Heart left ventricle (tissue), 16 donors: ENCODE measurements at regions not wholly inside any gene's neighbourhood (a gene's known extent, or its start where the extent isn't known, plus 50 kb on each side); places are given as distances from the start of the nearest gene placed in this dataset.
"Not testable (repeated sequence)": the region's sequence is repeated elsewhere in the genome, so short reads cannot be mapped to it uniquely, and the experiment has no call there.

Source experiments
- ATAC-seq, 4 donors: fragments of 200-7000 bp; cut with Tn5 transposase; one replicate each; pipeline ENCODE4 v1.9.1; 2020 to 2022; ENCODE audit warnings: moderate library complexity in 4 of 4, mild to moderate bottlenecking in 3 of 4, moderate number of reproducible peaks in 1 of 4
- DNase-seq, 5 donors: peaks; one replicate each; pipeline ENCODE4 v3.0.0-alpha.2; 2020
- H3K27ac ChIP-seq, 12 donors: fragments of 200-600 bp; sonication (generic) in 4 of 12; one replicate each; pipeline versions ENCODE4 v1.5.0 to v1.8.0; 2016 to 2022; ENCODE audit warnings: mild to moderate bottlenecking in 2 of 12
- H3K27me3 ChIP-seq, 9 donors: fragments of 200-600 bp; sonication (generic) in 2 of 9; one replicate each; pipeline versions ENCODE4 v1.5.1 to v1.8.0; 2016 to 2022; ENCODE audit warnings: mild to moderate bottlenecking in 3 of 9
- H3K36me3 ChIP-seq, 9 donors: fragments of 200-600 bp; sonication (generic) in 2 of 9; one replicate each; pipeline versions ENCODE4 v1.5.0 to v1.8.0; 2018 to 2022; ENCODE audit warnings: mild to moderate bottlenecking in 2 of 9
- H3K4me1 ChIP-seq, 12 donors: fragments of 200-600 bp; sonication (generic) in 4 of 12; one replicate each; pipeline versions ENCODE4 v1.5.0 to v1.8.0; 2016 to 2022; ENCODE audit warnings: mild to moderate bottlenecking in 3 of 12
- H3K4me3 ChIP-seq, 12 donors: fragments of 200-600 bp; sonication (generic) in 4 of 12; one replicate each; pipeline versions ENCODE4 v1.5.0 to v1.8.0; 2017 to 2022; ENCODE audit warnings: mild to moderate bottlenecking in 9 of 12, moderate library complexity in 4 of 12
- H3K9me3 ChIP-seq, 12 donors: fragments of 200-600 bp; sonication (generic) in 4 of 12; one replicate each; pipeline versions ENCODE4 v1.5.0 to v1.8.0; 2016 to 2022; ENCODE audit warnings: mild to moderate bottlenecking in 1 of 12
- CTCF ChIP-seq, 12 donors: fragments of 200-600 bp; sonication (generic) in 4 of 12; IDR thresholded peaks; one replicate each; pipeline versions ENCODE4 v1.5.0 to v1.8.0; 2018 to 2022; ENCODE audit warnings: antibody characterized with exemption in 12 of 12, mild to moderate bottlenecking in 5 of 12
- POLR2A ChIP-seq, 2 donors: fragments of 450-650 bp; IDR thresholded peaks; one replicate each; pipeline ENCODE4 v1.6.1; 2017; ENCODE audit warnings: antibody characterized with exemption in 2 of 2, mild to moderate bottlenecking in 2 of 2, moderate library complexity in 2 of 2
- WGBS, 4 donors: extraction: QIAGEN DNeasy Blood & Tissue Kit in 2 of 4; methylation state at CpG; one replicate each; pipeline versions ENCODE4 v1.1.5 to v1.1.7; 2013 to 2018; 5-methylcytosine and 5-hydroxymethylcytosine counted together
- intact Hi-C, 10 donors: fragments of 100-400 bp; cut with DNase I; formaldehyde crosslinking; loops; one replicate each; pipeline versions ENCODE4 v1.11.1 to v1.14.2; 2022
- donor health status: ischemic (EF 13 %, LVEDD 7.1; RV severe dilation, severe dysfunction).
- donor health status: healthy with polysubstance abuse.
- donor health status: DM: no; HTN: yes; CAD: no.
- donor health status: DM: no; HTN: no; CAD: no.
- donor health status: ischemic (EF 25% LVEDD 6.9; RV normal size, moderate dysfunction).
- donor health status: ischemic (EF 25% LVEDD 5.7; RV mildly dilated, moderate dysfunction).
- donor health status: healthy.
- donor health status: DM: yes; HTN: yes; CAD: no.
- donor health status: ischemic (EF 35%, LVEDD 5.7; RV mildly dilated, moderate dysfunction).
- donor health status: nonischemic (EF 11% LVEDD 7.7; RV severe dilation, severe dysfunction).
- donor health status: DM: yes; HTN: yes; CAD: no.
- donor health status: PGD.
- donor health status: ischemic (EF 29% LVEDD 5.4; RV normal size, mild dysfunction).
- donor health status: nonischemic (EF 23%, LVEDD 6.1; RV moderate dilation, normal function).

GRCh38 chr12:13328535-13328934, 132.0 kb downstream of the EMP1 start:
- Histone ChIP-seq H3K27ac (no peak overlapping the region), H3K4me1 (no peaks in the 10 kb centered on the region), H3K36me3 (no peaks in the 10 kb centered on the region), H3K4me3 (no peak overlapping the region), H3K9me3 (peaks cover 0 to 9% (median 0%) of the 10 kb centered on the region in 12 donors), H3K27me3 (peaks cover 0 to 12% (median 0%) of the 10 kb centered on the region in 9 donors)
- ATAC-seq (no peak), DNase-seq (no peak)
- intact Hi-C loops: no loop called here
- WGBS, 4 donors: 75 to 83% (median 77%) methylated on average over 3 of the region's 3 CpGs
- TF ChIP-seq CTCF (IDR thresholded peaks at IDR 0.05) (no peak), POLR2A (IDR thresholded peaks at IDR 0.05) (no peak)

GRCh38 chr12:13326076-13326475, 129.6 kb downstream of the EMP1 start:
- no peak overlapping the region for H3K27ac ChIP-seq
- TF ChIP-seq POLR2A (IDR thresholded peaks at IDR 0.05) (no peak), CTCF (IDR thresholded peaks at IDR 0.05) (no peak)
- ATAC-seq (no peak), DNase-seq (no peak)
- H3K4me1 ChIP-seq: no peaks in the 10 kb centered on the region
- H3K36me3 ChIP-seq: no peaks in the 10 kb centered on the region
- peaks cover 0 to 15% (median 0%) of the 10 kb centered on the region in 9 donors for H3K27me3 ChIP-seq
- whole genome bisulfite sequencing, 4 donors: 71 to 80% (median 79%) methylated on average over 4 of the region's 4 CpGs
- intact Hi-C loops: no loop called here
- H3K4me3 ChIP-seq: no peak overlapping the region
- no peaks in the 10 kb centered on the region for H3K9me3 ChIP-seq

- H3K9me3 ChIP-seq, H3K36me3 ChIP-seq, H3K4me3 ChIP-seq, H3K4me1 ChIP-seq, H3K27ac ChIP-seq, ATAC-seq, intact Hi-C loops, DNase-seq: not testable (repeated sequence)
- peaks cover 0 to 15% (median 0%) of the 10 kb centered on the region in 9 donors for H3K27me3 ChIP-seq
- 83 to 88% (median 85%) methylated on average over 2 to 3 of the region's 3 CpGs for WGBS, 4 donors
Observed at GRCh38 chr12:13325037-13325436, 128.5 kb downstream of the EMP1 start.

GRCh38 chr12:13318231-13319015, 121.9 kb downstream of the EMP1 start:
- DNase-seq (no peak), ATAC-seq (no peak)
- 75 to 80% (median 78%) methylated on average over 3 of the region's 3 CpGs for WGBS, 4 donors
- intact Hi-C loops: no loop called here
- no peaks in the 10 kb centered on the region for H3K36me3 ChIP-seq
- peaks cover 0 to 3% (median 0%) of the 10 kb centered on the region in 9 donors for H3K27me3 ChIP-seq
- TF ChIP-seq POLR2A (IDR thresholded peaks at IDR 0.05): no peak
- no peak for TF ChIP-seq CTCF (IDR thresholded peaks at IDR 0.05)
- no peak overlapping the region for H3K4me3 ChIP-seq
- H3K4me1 ChIP-seq: no peaks in the 10 kb centered on the region
- H3K27ac ChIP-seq: no peak overlapping the region
- peaks cover 0 to 15% (median 0%) of the 10 kb centered on the region in 12 donors for H3K9me3 ChIP-seq
